NCI-H1417 treated with DMSO at 0.1 percent for 48 hours (cell line): ENCODE measurements at regions not wholly inside any gene's neighbourhood (a gene's known extent, or its start where the extent isn't known, plus 50 kb on each side); places are given as distances from the start of the nearest gene placed in this dataset.
"Not testable (repeated sequence)": the region's sequence is repeated elsewhere in the genome, so short reads cannot be mapped to it uniquely, and the experiment has no call there.

ENCODE experiments used
- DNase-seq: peaks from one replicate; lab custom pipeline; 2025; lab: John Stamatoyannopoulos, UW

DNA sequence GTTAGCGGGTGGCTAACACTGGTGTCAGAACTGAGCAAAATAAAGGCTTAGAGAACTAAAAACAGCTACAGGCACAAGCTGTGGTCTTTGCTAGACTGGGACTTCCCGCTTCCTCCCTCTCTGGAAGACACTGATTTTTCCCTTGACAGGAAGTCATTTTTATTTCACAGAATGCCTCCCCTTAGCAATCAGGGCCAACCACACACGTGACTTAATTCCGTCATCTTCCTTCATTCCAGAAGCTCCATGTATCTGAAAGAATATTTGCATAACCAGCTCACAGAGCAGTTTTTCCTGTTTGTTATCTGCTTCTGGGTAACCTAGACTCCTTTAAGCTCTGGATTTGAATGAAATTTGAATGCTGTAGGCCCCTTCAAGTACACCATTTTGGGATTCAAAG, 327.5 kb upstream of the FRG1 start:
- no peak for DNase-seq

DNA sequence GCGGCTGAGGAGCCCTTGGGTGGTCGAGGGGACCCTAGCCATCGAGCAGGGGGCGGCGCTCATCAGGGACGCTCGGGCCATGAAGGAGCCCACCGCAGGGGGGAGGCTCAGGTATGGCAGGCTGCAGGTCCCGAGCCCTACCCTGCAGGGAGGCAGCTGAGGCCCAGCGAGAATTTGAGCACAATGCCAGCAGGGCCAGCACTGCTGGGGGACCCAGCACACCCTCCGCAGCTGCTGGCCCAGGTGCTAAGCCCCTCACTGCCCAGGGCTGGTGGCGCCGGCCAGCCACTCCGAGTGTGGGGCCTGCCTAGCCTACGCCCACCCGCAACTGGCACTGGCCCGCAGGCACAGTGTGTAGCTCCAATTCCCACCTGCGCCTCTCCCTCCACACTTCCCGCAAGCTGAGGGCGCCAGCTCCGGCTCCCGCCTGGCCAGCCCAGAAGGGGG, 325.4 kb upstream of the FRG1 start:
- no peak for DNase-seq

DNA sequence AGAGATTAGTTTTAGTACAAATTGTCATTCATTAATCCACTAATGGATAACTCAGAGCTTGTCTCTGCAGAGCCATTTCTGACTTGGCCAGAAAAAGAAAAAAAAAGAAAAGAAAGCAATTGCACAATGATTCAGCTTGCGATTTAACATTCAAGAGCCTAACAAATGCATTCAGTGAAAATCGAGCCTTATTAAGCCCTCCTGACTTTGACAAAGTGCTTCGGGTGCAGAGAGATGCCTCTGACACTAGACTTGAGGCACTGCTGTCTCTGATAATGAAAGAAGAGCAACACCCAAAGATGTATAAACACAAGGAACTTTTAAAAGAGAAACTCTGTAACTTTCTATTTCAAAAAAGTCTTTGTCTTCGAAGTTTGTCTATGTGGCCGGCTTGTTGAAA, 322.9 kb upstream of the FRG1 start:
- DNase-seq = not testable (repeated sequence)

DNA sequence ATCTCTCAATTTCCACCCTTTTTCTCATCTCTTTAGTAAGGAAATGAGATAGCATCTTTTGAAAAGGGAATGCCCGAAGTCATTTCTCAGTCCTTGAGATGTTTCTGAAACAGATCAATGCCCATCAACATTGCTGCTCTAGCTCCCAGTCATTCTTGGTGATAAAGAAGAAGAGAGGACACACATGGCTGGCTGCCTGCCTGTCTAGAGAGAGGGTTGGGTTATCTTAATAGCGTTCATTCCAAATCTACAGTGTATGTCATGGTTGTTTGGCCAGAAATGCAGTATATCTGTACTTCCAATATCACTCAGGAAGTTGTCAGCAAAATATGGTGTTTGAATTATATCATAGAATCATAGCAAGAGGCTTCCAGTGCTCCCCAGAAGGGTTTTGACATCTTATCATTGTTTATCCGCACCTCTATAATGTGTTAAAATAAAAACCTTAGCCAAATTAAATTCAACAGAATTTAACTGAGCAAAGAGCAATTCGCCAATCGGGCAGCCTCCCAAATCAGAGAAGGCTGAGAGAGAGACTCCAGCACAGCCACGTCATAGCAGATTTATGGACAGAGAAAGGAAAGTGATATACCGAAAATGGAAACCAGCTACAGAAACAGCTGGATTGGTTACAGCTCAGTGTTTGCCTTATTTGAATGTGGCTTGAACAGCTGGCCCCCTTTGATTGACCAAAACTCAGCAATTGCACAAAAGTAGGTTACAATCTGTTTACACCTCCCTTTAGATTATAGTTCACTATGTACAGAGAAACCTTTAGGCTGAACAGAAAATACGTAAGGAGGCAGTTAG, 321.0 kb upstream of the FRG1 start:
- DNase-seq = not testable (repeated sequence)

DNA sequence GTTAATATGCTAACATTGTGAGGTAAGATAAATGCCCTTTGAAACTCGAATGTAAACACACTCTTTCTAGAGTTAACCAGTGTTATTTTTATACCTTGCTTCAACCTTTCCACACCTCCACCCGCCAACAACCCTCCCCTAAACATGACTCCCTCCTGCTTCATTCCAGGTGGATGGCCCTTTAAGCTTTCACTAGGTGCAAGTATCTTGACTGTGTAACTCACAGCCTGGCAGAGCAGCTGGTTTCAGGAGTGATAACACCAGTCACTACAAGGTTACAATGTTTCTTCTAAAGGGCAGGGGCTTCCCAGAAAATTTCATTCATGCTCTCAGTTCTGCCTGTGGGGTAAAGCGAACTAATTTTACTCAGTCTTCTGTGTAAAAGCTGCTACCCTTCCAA, 318.1 kb upstream of the FRG1 start:
- not testable (repeated sequence) for DNase-seq

DNA sequence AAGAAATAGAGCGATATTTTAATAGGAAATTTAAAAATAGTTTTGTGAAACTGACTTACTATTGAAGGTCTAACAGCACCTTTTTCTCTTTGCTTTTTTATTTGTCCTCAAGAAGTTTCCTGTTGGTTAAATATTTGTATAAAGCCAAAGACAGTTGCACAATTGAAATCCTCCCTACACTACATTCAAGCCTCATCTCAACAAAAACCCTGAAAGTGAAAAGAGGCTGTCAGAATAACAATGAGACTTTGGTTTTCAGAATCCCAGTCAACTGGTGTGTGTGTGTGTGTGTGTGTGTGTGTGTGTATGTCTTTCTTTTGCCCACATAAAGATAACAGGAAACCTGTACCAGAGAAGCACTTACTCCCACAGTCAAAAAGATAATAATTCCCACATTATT, 313.6 kb upstream of the FRG1 start:
- DNase-seq = not testable (repeated sequence)

DNA sequence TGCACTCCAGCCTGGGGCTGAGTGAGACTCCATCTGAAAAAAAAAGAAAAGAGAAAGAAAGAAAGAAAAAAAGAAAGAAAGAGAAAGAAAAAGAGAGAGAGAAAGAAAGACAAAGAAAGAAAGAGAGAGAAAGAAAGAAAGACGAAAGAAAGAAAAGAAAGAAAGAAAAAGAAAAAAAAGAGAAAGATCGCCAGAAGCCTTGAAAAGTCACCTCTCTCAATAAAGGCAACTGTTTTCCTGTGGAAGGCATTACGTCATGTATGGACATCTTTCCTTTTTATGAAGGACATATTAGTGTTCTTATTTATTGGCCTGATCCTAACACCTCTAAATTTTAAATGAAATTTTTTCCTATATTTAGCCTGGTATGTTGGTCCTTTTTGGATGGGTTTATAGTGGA, 310.9 kb upstream of the FRG1 start:
- not testable (repeated sequence) for DNase-seq

DNA sequence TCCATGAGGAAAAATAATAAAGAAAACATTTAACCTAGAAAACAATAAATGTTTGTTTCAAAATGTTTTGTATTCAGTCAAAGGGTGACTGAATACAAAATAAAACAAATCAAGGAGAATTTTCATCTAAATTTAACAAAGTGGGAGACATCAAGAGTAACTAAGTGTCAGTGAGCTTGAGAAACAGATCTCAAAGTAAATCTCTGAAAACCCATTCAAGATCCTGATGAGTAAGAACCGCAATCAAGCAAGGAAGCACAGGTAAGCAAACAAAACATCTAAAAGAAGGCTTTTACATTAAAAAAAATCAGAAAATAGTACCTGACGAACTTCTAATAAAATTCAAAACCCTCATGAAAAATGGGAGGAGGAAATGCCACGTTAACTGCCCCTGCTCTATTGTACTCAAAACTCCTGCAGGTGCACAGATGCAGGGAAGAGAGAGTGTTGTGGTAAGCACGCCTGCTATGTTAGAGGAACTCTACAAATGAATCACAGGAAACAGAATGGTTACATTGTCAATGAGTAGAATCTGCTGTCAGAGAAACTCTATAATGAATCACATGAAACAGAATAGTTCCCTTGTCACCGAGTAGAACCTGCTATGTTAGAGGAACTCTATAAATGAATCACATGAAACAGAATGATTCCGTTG, 309.6 kb upstream of the FRG1 start:
- not testable (repeated sequence) for DNase-seq

DNA sequence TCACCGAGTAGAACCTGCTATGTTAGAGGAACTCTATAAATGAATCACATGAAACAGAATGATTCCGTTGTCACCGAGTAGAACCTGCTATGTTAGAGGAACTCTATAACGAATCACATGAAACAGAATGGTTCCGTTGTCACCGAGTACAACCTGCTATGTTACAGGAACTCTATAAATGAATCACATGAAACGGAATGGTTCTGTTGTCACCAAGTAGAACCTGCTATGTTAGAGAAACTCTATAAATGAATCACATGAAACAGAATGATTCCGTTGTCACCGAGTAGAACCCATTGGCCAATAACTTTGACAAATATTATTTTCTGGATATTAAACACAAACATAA, 309.1 kb upstream of the FRG1 start:
- DNase-seq = not testable (repeated sequence)

DNA sequence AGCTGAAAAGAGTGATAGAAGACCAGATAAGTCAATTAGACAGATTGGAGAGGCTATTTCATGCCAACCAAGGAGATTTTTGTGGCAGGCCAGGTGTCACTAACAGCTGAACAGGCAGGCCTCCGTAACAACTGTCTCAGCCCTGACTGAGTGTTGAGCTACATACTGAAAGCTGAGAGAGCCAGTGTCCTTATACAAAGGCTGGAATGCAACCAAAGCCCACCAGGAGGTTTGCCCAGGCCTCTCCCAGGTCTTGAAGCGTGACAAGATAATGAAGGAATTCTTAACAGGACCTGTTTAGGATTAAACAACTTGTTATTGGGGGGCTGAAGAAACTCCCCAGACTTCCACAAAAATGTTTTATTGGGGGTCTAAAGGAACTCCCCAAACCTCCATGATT, 290.2 kb upstream of the FRG1 start:
- DNase-seq = not testable (repeated sequence)

DNA sequence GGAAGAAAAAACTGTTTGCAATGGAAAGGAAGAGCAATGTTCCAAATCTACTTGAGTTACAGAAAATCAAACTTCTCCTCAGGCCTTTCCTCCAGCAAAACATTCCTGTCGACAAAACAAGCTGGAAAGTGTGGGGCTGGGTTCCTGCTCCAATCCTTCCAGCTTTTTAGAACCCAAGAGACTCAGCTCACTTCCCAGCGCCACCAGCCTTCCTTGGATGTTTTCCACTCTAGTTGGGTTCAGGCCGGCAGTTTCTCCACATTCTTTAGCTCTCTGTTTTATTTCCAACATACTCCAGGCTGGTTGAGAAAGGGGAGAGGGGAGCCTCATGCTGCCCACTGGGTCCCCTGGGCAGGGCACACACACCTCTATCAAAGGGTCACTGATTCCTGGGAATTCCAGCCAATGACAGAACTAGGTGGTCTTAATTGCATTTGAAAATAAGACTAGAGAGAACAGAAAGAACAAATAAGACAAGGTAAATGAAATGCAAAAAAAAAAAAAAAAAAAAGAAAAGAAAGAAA, 287.5 kb upstream of the FRG1 start:
- not testable (repeated sequence) for DNase-seq

DNA sequence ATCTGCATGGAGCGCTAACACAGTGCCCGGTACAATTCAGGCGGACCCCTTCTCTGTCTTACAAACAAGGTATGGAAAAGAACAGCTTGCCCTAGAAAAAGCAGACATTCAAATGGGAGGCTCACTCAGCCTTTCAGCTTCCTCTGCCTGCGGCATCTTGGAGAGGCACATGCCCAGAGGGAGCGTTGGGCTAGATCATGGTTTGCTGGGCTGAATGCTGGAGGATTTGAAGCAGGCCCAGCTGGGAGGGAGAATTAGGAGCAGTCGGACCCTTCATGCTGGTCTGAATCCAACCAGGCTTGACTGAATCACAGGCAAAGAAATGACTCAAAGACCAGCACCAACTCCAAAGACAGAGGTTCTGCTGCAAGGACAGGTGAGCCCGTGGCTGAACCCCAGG, 286.7 kb upstream of the FRG1 start:
- not testable (repeated sequence) for DNase-seq

DNA sequence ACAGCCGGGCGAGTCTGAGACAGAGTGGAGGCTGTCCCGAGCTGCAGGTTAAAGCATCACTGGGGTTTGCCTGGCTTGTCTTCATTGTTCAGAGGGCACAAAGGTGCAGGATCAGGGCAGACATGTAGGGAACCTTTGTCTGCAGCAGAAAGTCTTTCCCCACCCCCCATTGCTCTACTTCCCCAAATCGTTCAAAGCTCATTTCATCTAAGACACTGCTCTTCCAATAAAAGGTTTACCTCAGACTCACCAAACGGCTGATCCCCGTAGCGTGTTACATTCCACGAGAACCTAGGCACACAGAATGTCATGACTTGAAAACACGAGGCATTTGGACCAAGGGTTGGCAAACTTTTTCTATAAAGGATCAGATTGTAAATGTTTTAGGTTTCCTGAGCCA, 286.3 kb upstream of the FRG1 start:
- DNase-seq = not testable (repeated sequence)

DNA sequence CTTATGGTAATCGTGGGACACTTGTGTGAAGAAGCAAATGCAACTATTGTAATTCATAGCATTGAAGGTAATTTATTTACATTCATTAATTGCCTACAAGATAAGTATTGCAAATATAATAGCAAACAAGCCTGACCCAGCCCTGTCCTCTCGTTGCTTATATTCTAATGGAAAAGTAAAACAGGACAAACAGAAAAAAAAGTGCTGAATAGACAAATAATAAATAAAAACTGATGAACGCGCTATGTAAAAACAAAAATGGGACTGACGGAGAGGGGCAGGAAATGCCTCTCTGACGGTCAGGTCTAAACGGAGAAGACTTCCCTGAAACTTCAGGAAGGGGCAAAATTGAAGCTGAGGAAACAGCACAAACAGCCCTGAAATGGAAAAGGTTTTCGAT, 284.9 kb upstream of the FRG1 start:
- not testable (repeated sequence) for DNase-seq

DNA sequence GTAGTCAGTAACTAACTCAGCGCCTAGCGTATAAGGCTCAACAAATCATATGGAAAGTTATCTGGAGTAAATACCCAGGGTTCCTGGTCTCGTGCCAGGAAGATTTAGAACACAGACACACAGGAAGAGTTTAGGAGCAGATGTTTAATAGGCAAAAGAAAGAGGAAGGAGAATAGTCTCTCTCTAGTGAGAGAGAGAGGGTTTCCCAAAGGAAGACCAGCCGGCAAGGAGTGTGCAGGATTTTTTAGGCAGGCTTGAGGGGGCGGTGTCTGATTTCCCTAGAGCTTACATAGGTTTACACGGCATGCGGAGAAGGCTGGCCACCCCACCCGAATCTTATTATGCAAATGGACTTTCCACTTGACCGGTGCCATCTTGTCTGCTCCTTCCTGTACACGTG, 284.0 kb upstream of the FRG1 start:
- DNase-seq = no peak

DNA sequence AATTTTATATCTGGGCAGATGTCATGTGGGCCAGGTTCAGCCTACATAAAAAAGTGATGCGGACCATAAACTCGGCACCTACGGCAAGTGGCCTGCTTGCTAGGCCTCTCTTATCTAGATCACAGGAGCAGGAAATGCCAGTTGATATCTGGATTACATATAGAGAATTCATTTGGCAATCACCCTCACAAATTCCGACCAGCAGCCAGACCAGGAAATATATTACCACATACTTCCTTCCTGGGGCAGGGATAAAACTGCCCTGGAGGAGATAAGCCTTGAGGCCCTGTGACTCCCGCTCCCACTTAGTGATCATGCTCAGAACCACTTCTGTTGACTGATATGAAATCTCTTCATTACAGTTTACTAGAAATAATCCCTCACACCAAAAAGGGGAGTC, 282.4 kb upstream of the FRG1 start:
- not testable (repeated sequence) for DNase-seq

DNA sequence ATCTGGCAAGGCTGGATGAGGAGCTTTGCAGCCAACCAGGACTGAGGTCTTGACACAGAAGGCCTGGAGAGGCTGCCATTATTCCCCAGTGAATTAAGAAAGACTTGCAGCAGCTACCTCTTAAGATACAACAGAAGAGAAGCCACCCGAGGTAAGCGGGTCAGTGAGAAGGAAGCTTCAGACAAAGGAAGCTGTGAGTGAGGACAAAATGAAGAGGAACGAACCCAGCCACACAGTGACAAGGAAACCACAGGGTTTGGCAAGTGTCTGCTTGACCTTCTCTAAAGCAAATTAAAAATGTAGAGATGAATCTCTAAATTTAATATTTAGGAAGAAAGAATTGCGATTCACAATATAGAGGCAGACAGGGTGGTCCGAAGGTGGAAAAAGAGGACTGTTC, 281.8 kb upstream of the FRG1 start:
- not testable (repeated sequence) for DNase-seq

DNA sequence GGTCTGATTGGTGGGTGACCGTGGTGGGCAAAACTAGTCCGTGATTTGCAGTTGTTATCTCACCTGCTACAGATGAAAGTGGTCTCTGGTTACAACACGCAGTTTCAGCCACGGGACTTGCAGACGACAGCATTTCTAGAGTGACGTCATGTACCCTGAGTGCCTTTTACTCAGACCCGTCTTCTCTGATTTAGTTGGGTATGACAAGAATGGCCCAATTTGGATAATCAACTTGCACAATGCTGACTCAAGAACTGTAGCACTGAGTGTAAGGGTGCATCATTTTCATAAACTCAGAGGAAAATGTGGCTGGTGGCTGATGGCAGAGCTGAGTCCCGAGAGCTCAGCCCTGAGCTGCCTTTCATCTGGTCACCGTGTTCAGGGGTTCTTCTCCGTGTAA, 281.4 kb upstream of the FRG1 start:
- no peak for DNase-seq

DNA sequence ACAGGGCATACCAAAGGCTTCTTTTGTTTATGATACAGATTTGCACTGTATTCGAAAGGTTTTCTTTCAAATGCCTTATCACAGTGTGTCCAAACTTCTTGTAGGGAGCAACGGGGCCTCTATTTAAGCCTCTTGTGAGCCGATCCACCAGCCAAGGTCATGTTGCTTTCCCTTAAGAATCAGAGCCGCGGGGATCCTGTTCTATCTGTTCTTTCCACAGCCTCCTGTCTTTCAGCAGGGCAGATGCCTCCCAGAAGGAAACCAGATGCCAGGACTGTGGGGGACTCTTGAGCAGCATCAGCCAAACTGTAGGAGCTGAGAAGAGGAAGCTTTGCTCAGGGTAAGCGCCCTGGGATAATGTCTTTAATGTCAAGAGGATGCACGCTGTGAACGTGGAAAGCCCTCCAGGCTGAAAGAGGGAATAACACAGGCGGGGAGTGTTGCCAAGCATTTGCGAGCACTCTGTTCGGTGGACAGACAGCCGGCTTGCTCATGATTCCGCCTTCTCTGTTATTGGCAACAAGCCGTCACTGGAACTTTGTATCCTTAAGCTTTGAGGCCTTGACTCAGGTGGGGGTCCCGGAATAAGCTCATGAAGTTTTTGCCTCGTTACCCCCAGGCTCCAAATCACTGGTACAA, 279.8 kb upstream of the FRG1 start:
- no peak for DNase-seq

DNA sequence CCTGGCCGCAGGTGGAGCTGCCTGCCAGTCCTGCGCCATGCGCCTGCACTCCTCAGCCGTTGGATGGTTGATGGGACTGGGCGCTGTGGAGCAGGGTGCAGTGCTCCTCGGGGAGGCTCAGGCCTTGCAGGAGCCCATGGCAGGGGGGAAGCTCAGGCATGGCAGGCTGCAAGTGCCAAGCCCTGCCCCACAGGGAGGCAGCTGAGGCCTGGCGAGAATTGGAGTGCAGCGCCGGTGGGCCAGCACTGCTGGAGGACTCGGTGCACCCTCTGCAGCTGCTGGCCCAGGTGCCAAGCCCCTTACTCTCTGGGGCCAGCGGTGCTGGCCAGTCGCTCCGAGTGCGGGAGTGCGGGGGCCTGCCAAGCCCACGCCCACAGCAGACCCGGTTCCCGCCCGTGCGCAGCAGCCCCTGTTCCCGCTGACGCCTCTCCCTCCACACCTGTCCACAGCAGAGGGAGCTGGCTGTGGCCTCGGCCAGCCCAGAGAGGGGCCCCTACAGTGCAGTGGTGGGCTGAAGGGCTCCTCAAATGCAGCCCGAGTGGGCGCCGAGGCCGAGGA, 275.9 kb upstream of the FRG1 start:
- DNase-seq = no peak

DNA sequence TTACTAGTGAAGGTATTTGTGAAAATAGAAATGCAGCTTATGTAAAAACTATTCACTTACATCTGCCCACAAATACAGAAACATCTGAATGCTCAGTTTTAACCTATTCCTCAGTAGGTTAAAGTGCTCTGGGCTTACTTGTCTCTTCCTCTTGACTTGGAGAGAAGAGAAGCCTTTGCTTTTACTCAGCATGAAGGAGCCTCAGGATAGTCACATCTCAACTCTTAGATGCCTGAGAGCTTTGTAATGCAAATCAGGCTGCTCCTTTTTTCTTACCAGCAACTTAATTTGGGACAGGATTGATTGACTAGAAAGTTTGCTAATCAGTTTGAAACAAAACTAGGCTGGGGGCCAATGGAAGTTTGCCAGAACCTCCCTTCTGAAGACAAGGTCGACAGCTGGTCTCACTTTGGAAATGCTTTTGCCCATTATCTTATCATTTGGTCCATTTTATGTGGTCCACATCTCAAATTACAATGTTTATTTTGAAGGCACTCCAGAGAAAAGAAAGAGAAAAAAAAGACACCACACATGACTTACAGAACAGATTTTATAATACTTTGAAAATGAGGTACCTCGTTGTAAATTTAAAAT, 274.9 kb upstream of the FRG1 start:
- not testable (repeated sequence) for DNase-seq

DNA sequence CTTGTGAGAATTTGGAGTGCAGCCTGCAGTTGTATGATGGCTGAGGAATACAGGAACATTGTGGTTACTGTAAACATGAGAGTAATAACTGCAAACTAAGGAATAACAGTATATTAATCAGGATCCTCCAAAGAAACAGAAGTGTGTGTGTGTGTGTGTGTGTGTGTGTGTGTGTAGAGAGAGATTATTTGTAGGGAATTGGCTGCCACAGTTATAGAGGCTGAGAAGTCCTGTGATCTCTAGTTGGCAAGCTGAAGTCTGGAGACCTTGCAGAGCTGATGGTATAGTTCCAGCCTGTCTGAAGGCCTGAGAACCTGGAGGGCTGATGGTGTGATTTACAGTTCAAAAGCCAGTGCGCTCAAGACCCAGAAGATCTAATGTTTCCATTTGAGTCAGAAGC, 273.3 kb upstream of the FRG1 start:
- not testable (repeated sequence) for DNase-seq
